ENCODE measurements at regions not wholly inside any gene's neighbourhood (a gene's known extent, or its start where the extent isn't known, plus 50 kb on each side); places are given as distances from the start of the nearest gene placed in this dataset.
A peak's percentile ranks its signal among the peaks of the same experiment; 100 is the strongest.

DNA sequence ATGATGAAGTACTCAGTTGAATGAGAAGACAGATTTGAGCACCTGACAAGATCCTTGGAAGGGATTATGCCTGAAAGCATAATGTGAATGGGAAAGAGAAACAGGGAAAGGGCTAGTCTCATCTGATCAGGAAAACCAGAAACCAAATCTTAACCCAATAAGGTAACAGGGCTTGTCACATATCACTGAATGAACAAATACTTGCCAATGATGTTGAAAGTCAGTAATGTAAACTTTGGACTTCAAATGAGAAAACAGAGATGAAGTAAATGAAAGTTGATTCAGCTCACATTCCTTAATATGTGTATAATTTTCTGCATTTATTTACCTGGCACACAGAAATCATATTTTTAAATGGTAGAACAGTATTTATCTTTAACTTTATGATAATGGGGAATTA is 480.0 kb downstream of the KCTD12 start:
- no peak for DNase-seq

GRCh38 chr13:76398425-76398824 is 487.8 kb downstream of the KCTD12 start:
- no peak for DNase-seq

DNA sequence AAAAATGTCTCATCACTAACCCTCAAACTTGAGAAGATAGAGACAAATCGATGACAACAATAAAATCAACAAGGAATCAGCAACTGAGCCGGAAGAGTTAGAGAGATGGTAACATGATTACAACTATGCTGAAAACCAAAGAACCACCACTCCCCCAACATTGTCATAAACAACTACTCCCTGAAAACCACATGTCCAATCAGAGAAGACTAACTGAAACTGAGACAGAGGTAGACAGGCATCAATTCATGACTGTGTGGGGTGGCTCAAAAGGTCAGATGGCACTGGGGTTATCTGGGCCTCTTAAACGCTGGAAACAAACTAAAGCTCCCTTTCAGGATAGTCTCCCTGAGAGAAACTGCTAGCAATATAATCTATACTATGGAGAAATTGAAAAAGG is 488.8 kb downstream of the KCTD12 start:
- no peak for DNase-seq

- DNase-seq = no peak
These were observed 496.9 kb downstream of the KCTD12 start for GRCh38 chr13:76389321-76389720.

- DNase-seq = no peak
These were observed 498.6 kb downstream of the KCTD12 start for GRCh38 chr13:76387566-76387965.

DNA sequence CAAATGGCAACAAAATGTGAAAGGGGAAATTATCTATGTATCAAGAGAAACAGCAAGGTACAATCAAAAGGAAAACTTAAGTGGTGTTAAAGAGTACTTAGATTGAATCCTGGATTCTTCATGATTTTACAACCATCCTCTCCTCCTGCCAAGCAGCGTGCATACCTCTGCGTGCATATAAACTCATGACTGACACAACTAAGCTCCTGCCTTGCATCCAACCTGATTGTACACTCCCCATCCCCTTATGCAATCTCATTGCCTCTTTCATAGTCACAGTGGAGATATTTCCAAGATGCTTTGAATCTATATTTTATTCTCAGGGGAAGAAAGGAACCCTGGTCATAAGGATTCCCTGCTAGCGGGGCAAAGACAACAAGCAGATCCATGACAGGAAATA is 499.9 kb downstream of the KCTD12 start:
- no peak for DNase-seq

DNA sequence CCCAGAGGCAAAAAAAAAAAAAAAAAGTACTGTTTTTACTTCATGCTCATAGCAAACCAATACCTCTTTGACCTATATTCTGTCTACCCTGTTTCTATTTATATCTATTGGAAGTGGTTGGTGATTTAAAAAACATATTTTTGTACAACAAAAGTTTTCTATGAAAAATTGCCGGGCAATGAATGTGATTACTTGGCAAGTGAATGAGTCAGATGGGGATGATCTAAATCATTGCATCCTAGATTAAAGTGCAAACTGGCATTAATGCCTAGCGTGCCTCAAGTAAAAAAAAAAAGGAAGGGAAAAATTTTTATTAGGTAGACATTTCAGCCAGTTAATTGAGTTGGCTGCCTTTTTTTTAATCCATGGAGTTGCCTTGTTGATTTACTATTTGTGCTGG is 500.6 kb downstream of the KCTD12 start:
- no peak for DNase-seq

- DNase-seq = peak; percentile 51
These were observed 502.3 kb downstream of the KCTD12 start for GRCh38 chr13:76383676-76384461.

GRCh38 chr13:76380446-76381065 is 505.6 kb downstream of the KCTD12 start:
- no peak for DNase-seq

GRCh38 chr13:76379341-76380105 is 506.7 kb downstream of the KCTD12 start:
- DNase-seq = no peak

- DNase-seq = no peak
These were observed 507.4 kb downstream of the KCTD12 start for GRCh38 chr13:76378767-76379166.

- no peak for DNase-seq
These were observed 522.4 kb downstream of the KCTD12 start for GRCh38 chr13:76363682-76364289.

- DNase-seq = no peak
These were observed 524.3 kb downstream of the KCTD12 start for GRCh38 chr13:76361868-76362267.

GRCh38 chr13:76351541-76352229 is 534.5 kb downstream of the KCTD12 start:
- DNase-seq = no peak

GRCh38 chr13:76350399-76350798 is 535.8 kb downstream of the KCTD12 start:
- no peak for DNase-seq

GRCh38 chr13:76349700-76350099 is 536.5 kb downstream of the KCTD12 start:
- no peak for DNase-seq

GRCh38 chr13:76339649-76340048 is 546.6 kb downstream of the KCTD12 start:
- no peak for DNase-seq

DNA sequence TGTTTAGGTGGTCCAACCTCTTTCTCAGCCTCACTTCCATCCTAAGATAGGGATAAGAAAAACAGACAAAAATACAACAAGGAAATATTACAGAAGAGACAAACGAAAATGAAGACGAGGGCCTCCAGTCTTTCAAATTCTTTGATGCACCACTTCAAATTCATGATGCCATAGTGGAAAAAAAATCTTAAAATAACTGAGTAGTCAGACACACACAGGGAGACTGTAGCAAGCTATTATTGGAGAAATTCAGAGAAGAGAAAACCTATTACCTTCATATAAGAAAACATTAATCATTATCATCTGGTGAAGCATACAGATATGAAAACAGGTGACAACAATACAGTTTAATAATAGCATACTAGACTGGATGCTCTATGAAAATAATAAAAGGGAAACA is 548.2 kb downstream of the KCTD12 start:
- no peak for DNase-seq

GRCh38 chr13:76336889-76337844 is 549.0 kb downstream of the KCTD12 start:
- DNase-seq = no peak

- DNase-seq = no peak
These were observed 550.7 kb downstream of the KCTD12 start for GRCh38 chr13:76335463-76335862.

GRCh38 chr13:76331943-76332712 is 554.1 kb downstream of the KCTD12 start:
- peak; percentile 6 for DNase-seq
